Tibial nerve (tissue), 4 donors: ENCODE measurements at regions not wholly inside any gene's neighbourhood (a gene's known extent, or its start where the extent isn't known, plus 50 kb on each side); places are given as distances from the start of the nearest gene placed in this dataset.
A peak's percentile ranks its signal among the peaks of the same experiment; 100 is the strongest.

Experiments
- DNase-seq, 2 donors: peaks; one replicate each; pipeline ENCODE4 v3.0.0-alpha.2; 2019; ENCODE audit warnings: low spot score in 2 of 2
- H3K27ac ChIP-seq, 4 donors: fragments of 200-600 bp; sonication (generic) in 3 of 4; one replicate each; pipeline ENCODE4 v1.5.1; 2017 to 2019; ENCODE audit warnings: mild to moderate bottlenecking in 1 of 4
- H3K27me3 ChIP-seq, 2 donors: fragments of 200-600 bp; sonication (generic) in 1 of 2; one replicate each; pipeline versions ENCODE4 v1.5.1 to v1.6.0; 2017 to 2019
- H3K36me3 ChIP-seq, 3 donors: fragments of 200-600 bp; sonication (generic); one replicate each; pipeline ENCODE4 v1.5.1; 2018 to 2019
- H3K4me1 ChIP-seq, 4 donors: fragments of 200-600 bp; sonication (generic) in 3 of 4; one replicate each; pipeline ENCODE4 v1.5.1; 2017 to 2019
- H3K4me3 ChIP-seq, 4 donors: fragments of 200-600 bp; sonication (generic) in 3 of 4; one replicate each; pipeline ENCODE4 v1.5.1; 2017 to 2019; ENCODE audit warnings: mild to moderate bottlenecking in 1 of 4, moderate library complexity in 1 of 4
- H3K9me3 ChIP-seq, 4 donors: fragments of 200-600 bp; sonication (generic) in 3 of 4; one replicate each; pipeline ENCODE4 v1.5.1; 2017 to 2019
- EP300 ChIP-seq, 2 donors: sonication (generic); formaldehyde crosslinking; IDR thresholded peaks; one replicate each; pipeline ENCODE4 v1.6.1; 2017; ENCODE audit warnings: antibody characterized with exemption in 2 of 2, mild to moderate bottlenecking in 1 of 2
- POLR2A ChIP-seq, 2 donors: fragments of 450-650 bp; IDR thresholded peaks; one replicate each; pipeline ENCODE4 v1.6.1; 2017; ENCODE audit warnings: antibody characterized with exemption in 2 of 2, mild to moderate bottlenecking in 2 of 2, moderate library complexity in 2 of 2
- WGBS, 2 donors: methylation state at CpG; one replicate each; pipeline ENCODE4 v1.1.5; 2018; 5-methylcytosine and 5-hydroxymethylcytosine counted together
- TF ChIP-seq, protein P1 (sequence below), 5 experiments: fragments of 200-600 bp in 3 of 5; fragments of 450-650 bp in 2 of 5; sonication (generic) in 3 of 5; IDR thresholded peaks; one replicate each; pipeline ENCODE4 v1.5.1; 2016 to 2019; ENCODE audit warnings: antibody characterized with exemption in 5 of 5, mild to moderate bottlenecking in 3 of 5, moderate library complexity in 2 of 5

DNA sequence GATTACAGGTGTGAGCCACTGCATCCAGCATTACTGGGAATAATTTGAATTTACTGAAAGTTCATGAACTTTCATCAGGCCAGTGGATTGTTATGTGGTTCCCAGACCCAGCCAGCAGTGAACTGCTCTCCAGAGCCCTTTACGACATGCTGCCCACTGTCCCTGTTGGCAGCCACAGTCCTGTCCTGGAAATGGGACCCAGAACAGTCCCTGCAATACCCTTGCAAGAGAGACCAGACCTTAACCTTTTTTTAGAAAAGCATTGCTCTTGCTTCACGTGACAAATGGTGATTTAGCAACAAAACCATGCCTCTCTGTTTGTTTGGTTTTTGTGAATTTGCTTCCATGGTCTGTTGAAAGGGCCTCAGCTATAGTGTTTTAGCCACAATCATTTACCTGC is 367.3 kb upstream of the C2CD4B start:
- TF ChIP-seq, protein P1, sequence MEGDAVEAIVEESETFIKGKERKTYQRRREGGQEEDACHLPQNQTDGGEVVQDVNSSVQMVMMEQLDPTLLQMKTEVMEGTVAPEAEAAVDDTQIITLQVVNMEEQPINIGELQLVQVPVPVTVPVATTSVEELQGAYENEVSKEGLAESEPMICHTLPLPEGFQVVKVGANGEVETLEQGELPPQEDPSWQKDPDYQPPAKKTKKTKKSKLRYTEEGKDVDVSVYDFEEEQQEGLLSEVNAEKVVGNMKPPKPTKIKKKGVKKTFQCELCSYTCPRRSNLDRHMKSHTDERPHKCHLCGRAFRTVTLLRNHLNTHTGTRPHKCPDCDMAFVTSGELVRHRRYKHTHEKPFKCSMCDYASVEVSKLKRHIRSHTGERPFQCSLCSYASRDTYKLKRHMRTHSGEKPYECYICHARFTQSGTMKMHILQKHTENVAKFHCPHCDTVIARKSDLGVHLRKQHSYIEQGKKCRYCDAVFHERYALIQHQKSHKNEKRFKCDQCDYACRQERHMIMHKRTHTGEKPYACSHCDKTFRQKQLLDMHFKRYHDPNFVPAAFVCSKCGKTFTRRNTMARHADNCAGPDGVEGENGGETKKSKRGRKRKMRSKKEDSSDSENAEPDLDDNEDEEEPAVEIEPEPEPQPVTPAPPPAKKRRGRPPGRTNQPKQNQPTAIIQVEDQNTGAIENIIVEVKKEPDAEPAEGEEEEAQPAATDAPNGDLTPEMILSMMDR (IDR thresholded peaks at IDR 0.05), result no peak
- TF ChIP-seq EP300 (IDR thresholded peaks at IDR 0.05), result peak in 1 of 2 donors; percentile 25
- H3K4me3 ChIP-seq, result no peak overlapping the region
- 68 to 83% methylated on average over 2 of the region's 2 CpGs for WGBS, 2 donors
- no peak overlapping the region for H3K27ac ChIP-seq
- no peaks in the 10 kb centered on the region for H3K27me3 ChIP-seq
- H3K4me1 ChIP-seq, result peaks cover 0 to 5% (median 0%) of the 10 kb centered on the region in 4 donors
- DNase-seq, result no peak
- no peaks in the 10 kb centered on the region for H3K36me3 ChIP-seq
- no peaks in the 10 kb centered on the region for H3K9me3 ChIP-seq

DNA sequence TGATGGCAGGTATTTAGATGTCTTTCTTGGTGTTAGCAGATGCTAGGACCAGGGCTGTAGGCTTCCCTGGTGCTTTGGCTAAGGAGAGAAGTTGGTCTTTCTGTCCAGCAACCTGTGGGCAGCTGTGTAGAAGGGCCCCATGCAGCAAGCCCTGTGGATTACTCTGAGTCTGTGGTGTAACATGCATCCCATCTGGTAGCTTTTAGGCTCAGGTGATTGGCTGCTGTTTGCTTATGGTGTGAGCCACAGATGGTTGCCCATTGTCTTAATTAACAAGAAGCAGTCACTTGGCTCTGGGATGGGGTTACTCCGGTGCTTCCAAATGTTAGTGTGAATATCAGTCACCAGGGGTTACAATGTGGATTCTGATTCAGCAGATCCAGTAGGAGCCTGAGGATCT is 368.6 kb upstream of the C2CD4B start:
- no peak for DNase-seq
- Histone ChIP-seq H3K4me3 (no peak overlapping the region), H3K9me3 (no peaks in the 10 kb centered on the region), H3K27ac (no peak overlapping the region), H3K27me3 (no peaks in the 10 kb centered on the region), H3K36me3 (no peaks in the 10 kb centered on the region), H3K4me1 (peaks cover 0 to 5% (median 0%) of the 10 kb centered on the region in 4 donors)
- 39 to 43% methylated on average over 1 of the region's 1 CpG for WGBS, 2 donors
- TF ChIP-seq EP300 (IDR thresholded peaks at IDR 0.05), result no peak
- no peak for TF ChIP-seq POLR2A (IDR thresholded peaks at IDR 0.05)
- TF ChIP-seq, protein P1 (IDR thresholded peaks at IDR 0.05), result no peak

DNA sequence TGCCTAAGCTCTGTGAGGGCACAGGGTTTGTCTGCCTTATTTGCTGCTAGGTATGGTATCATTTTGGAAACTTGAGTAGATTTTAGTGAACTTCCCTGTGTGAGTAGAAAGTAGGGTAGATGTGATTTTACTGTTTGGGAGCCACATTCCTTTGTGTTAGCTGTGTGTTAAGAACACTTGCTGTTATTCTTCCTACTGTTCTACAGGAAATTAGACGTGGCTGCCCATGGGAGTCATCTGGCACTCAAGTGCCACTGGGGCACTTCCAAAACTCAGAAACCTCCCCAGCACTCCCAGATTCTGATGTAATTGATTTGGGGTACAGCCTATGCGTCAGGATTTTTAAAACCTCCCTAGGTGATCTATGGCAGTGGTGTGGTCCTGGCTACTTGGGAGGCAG is 369.9 kb upstream of the C2CD4B start:
- H3K36me3 ChIP-seq, result no peaks in the 10 kb centered on the region
- no peak overlapping the region for H3K4me3 ChIP-seq
- peaks cover 0 to 5% (median 0%) of the 10 kb centered on the region in 4 donors for H3K4me1 ChIP-seq
- no peaks in the 10 kb centered on the region for H3K9me3 ChIP-seq
- H3K27me3 ChIP-seq, result no peaks in the 10 kb centered on the region
- H3K27ac ChIP-seq, result no peak overlapping the region
- DNase-seq, result no peak
- TF ChIP-seq POLR2A (IDR thresholded peaks at IDR 0.05) (no peak), EP300 (IDR thresholded peaks at IDR 0.05) (no peak)
- TF ChIP-seq, protein P1 (IDR thresholded peaks at IDR 0.05), result no peak
- WGBS, 2 donors, result 57 to 67% methylated on average over 2 of the region's 2 CpGs

DNA sequence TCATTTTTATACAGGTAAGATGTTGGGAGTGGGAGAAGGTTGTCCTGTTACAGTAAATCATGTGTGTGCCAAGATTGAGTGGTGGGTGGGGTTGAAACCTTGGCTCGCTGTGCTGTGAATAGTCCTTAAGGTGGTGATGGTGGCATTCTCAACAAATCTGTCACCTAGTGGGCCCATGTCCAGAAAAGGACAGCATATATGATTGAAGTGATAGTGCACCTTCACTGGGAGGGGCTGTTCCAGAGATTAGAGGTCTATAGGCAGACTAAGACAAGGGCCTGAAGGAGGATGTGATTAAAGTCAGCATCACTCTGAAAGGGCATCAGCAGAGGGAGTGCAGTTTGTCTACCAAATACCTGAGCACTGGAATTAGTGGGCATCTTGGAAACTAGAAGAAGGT is 374.2 kb upstream of the C2CD4B start:
- Histone ChIP-seq H3K4me3 (no peak overlapping the region), H3K4me1 (peaks cover 0 to 5% (median 0%) of the 10 kb centered on the region in 4 donors), H3K36me3 (no peaks in the 10 kb centered on the region), H3K9me3 (no peaks in the 10 kb centered on the region), H3K27me3 (no peaks in the 10 kb centered on the region), H3K27ac (no peak overlapping the region)
- TF ChIP-seq EP300 (IDR thresholded peaks at IDR 0.05), result no peak
- TF ChIP-seq POLR2A (IDR thresholded peaks at IDR 0.05), result no peak
- TF ChIP-seq, protein P1 (IDR thresholded peaks at IDR 0.05), result no peak
- 97 to 100% methylated on average over 1 of the region's 1 CpG for WGBS, 2 donors
- DNase-seq, result no peak

DNA sequence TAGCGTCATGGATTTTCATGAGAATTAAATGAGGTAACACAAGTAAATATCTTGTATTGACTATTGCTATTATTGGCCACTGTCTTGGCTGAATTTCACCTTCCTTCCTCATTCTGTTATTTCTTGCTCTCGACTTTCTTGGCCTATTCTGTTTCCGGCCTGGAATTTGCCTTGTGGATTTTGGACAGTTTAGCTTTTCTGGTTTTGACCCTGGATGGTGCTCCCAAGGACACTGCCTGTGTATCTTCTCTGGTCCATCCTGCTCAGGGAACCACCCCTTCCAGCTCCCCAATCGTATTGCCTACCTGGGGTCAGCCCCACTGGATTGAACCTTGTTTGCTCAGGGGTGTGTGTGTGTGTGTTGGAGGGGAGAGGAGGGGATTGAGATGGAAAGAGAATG is 376.2 kb upstream of the C2CD4B start:
- H3K27me3 ChIP-seq, result no peaks in the 10 kb centered on the region
- H3K4me1 ChIP-seq, result peaks cover 0 to 18% (median 12%) of the 10 kb centered on the region in 4 donors
- TF ChIP-seq, protein P1 (IDR thresholded peaks at IDR 0.05), result no peak
- no peak for TF ChIP-seq EP300 (IDR thresholded peaks at IDR 0.05)
- TF ChIP-seq POLR2A (IDR thresholded peaks at IDR 0.05), result no peak
- H3K9me3 ChIP-seq, result no peaks in the 10 kb centered on the region
- no peak overlapping the region for H3K27ac ChIP-seq
- DNase-seq, result no peak
- H3K36me3 ChIP-seq, result no peaks in the 10 kb centered on the region
- no peak overlapping the region for H3K4me3 ChIP-seq
- WGBS, 2 donors, result 53% methylated on average over 4 of the region's 4 CpGs
